HG03521 (cell line): ENCODE measurements at regions not wholly inside any gene's neighbourhood (a gene's known extent, or its start where the extent isn't known, plus 50 kb on each side); places are given as distances from the start of the nearest gene placed in this dataset.
"Not testable (repeated sequence)": the region's sequence is repeated elsewhere in the genome, so short reads cannot be mapped to it uniquely, and the experiment has no call there.

Experiments used
- ATAC-seq: cut with Tn5 transposase; IDR thresholded peaks from one replicate; pipeline ENCODE4 v1.9.1; 2021; ENCODE audit warnings: mild to moderate bottlenecking, moderate library complexity; ENCODE audit not compliant: unreplicated experiment

DNA sequence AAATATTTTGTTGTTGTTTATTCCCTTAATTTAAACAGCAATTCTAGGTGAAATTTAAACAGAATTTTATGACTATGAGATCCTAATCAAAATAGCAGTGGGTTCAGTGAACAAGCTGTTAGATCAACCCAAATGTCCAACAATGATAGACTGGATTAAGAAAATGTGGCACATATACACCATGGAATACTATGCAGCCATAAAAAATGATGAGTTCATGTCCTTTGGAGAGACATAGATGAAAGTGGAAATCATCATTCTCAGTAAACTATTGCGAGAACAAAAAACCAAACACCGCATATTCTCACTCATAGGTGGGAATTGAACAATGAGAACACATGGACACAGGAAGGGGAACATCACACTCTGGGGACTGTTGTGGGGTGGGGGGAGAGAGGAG, 407.3 kb upstream of the ADAMTSL1 start:
- ATAC-seq: not testable (repeated sequence)

DNA sequence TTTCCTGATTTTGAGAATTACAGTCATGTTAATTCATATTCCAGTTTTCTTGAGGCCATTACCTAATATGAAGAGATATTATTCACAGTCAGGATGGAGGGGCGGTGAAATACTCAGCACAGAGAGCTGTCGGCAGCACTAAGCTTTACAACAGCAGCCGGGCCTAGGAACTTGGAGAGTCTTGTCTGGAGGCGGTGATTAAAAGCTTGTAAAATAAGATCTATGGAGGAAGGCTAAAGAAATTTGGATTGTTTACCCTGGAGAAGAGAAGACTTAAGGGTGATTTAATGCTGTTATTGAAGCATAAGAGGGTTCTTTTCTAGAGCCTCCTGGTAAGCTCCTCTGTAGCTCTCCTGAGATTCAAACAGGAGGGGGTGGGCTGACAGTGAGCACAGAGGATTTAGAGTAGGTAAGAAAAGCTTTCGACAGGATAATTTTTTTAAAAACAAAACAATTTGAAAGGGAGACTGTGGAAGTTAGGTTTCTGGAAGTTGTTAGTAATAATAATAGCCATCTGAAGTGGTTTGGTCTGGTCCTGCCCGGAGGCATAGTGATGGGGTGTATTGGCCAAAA, 406.3 kb upstream of the ADAMTSL1 start:
- no peak for ATAC-seq

DNA sequence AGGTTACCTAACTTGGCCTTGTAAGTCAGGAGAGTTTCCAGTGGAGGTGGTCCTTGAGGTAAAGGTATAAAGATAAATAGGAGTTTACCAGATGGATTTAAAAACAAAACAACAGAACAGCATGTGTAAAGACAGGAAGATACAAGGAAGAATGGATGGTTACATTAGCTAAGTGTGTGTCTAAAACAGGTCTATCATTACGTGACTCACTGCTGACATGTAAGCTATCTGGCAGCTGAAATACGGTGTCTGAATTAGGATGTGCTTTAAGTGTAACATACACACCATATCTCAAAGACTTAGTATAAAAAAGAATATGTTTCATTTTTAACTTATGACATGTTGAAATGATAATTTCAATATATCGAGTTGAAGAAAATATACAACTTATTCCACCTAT, 405.1 kb upstream of the ADAMTSL1 start:
- no peak for ATAC-seq

DNA sequence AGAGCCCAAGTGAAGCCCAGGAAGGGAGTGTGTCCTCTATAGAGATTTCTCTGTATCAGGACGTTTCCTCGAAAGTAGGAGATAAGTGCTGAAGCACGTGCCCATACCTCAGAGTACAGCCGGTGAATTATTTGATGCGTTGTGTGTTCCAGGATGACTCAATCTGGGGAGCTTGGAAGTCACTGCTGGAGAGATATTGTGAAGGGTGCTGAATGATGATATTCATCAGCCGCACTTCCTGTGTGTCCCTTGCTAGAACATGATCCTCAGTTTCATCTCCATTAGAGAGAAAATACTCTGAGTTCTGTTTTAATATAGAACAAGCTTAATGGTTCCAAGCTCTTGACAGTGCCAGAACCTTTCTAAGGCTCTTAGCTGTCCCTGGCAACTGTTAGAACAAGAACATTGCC, 402.3 kb upstream of the ADAMTSL1 start:
- no peak for ATAC-seq

DNA sequence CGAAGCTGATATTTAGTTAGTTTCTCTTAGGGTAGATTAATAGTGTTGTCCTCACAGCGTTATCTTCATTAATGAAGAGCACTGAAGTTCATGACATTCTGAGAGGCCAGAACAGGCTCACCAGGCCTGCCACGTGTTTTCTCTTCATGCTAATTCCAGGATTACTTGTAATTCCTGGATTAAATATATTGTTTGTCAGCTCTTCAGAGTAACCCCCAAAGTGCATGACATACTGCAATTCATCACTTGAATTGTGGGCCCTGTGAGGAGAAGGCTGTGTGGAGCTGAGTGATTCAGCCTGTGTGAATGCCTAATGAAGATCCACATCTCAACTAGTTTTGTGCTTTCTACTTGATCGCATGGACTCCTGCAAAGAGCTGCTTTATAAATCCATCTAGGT, 401.0 kb upstream of the ADAMTSL1 start:
- ATAC-seq: no peak

DNA sequence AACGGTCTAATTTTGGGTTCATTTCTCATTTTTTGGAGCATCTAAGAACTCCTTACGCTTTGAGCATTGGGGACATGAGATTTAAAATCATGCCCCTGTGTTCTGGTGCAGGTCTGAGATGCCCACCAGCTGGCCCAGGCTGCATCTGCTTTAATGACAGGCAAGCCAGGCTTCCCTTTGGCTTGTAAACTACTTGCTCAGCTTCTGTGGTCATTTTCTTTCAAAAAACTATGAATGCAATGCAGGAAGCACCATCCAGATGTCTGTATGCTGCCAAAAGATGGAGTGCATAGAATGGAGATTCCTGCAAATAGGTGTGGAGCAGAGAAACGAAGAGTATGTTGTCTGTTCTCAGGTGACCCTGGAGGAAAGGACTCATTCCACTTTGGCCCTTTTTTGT, 399.9 kb upstream of the ADAMTSL1 start:
- ATAC-seq: no peak

DNA sequence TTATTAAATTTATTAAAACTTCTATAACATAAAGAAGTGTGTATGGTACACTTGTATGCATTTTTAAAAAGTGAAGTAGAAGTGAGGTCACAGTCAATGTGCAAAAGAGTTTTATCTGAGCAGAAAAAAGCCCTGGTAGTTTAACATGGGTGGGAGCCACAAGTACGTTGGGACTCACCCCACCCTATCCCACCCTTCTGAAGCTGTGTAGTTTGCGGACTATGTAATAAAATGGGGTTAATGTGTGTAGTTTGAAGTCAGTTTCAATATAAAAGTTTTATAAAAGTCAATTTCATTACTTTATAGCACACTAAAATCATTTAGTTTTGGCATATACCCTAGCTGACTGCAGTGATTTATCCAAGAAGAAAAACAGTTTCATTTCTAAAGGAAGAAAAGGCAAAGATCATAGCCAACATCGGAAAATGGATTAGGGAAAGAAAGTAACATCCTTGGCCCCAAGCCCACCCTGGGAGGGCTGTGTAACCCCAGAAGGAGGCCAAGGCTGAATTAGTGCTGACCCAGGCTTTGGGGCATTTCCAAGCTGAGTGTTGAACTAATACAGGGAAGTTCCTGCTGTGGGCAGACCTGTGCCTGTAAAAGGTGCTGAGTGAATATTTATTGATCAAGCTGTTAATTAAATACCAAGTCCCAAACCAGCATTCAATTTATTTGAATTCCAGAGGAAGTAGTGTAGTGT, 398.6 kb upstream of the ADAMTSL1 start:
- ATAC-seq: no peak

DNA sequence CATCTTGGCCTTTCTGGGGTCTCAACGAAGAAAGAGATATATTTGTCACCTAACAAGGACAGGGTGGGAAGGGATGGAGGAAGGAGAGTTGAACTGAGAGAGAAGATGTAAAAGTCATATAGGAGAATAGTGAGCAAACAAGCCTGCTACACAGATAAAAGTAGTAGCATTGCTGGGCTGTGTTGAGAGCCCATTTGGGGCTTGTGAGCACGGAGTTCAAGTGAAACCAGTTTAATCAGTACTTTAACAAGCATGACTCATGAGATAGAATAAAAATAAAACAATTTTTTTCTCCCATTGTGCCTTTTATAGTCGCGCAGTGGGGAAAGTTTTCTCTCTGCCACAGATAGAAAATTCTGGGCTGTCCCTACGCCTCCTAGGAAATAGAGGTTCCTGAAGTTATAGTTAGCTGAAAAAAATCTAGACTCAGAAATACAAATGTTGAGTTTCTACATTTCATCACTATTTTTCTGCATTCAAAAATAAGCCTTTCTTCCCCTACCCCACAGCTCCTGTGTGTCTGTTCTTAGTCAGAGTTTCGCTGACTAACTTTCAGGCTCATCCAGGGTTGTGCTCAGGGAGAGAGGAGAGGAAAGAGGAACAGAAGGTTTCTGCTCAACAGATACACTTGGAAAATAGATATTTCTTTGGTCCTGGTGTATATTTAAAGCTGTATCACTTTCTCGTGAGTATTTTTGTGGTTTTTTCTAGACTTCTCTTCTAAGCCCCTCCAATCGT, 395.8 kb upstream of the ADAMTSL1 start:
- ATAC-seq: no peak

DNA sequence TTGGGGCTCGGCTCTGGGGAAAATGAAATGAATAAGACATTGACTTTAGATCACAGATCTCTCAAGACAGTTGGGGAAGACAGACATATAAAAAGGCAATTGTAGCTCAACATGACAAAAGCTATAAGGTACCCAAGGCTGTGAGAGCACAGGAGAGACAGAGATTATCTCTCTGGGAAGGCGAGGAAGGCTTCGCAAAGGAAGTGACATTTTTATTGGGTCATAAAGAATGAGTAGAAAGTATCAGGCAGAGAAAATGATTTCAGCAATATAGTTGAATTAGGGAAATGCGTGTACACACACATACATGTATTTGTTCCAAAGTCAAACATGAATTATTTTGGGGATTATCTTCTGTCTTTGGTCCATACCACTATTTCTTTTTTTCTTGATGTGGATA, 381.8 kb upstream of the ADAMTSL1 start:
- no peak for ATAC-seq

DNA sequence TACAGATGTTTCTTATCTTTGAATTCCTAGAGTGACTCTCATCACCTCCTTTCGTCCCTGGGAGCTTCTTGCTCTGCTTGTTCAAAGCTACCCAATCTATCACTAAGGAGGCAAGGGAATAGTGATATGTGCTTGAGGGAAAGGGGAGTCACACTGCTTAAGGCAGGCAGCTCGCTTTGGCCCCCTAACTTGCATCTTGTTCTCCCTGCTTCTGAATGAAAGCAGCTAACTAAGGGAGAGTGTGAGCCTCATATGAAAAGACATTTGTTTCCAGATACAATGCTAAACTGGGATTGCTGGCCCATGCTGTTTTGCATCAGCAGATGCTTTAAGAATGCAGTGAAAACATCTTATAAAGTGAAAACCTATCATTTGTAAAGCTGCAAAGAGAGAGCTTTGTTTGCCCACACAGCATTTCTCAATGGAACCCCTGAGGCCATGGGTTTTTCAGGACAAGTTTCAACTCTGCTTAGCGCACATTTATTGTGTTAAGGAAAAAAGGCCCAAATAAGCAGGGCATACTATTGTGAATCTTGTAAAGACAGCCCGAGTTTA, 367.9 kb upstream of the ADAMTSL1 start:
- ATAC-seq: no peak

DNA sequence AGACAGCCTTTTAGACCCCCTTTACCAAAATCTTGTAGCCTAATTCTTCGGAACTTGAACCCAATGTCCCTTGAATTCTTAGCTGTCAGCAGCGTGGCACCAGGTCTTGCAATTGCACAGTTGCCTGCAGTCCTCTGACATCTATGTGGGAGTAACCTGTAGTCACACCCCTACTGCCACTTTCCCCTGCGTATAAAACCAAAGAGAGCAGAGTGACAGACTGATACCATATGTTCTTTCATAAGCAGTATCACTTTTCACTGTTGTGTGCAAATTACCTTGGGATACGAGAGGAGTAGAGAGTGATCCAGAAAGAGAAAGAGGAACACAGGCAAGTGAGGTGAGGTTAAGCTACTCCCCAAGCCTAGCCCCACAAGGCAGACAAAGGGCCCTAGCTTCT, 364.3 kb upstream of the ADAMTSL1 start:
- ATAC-seq: no peak

DNA sequence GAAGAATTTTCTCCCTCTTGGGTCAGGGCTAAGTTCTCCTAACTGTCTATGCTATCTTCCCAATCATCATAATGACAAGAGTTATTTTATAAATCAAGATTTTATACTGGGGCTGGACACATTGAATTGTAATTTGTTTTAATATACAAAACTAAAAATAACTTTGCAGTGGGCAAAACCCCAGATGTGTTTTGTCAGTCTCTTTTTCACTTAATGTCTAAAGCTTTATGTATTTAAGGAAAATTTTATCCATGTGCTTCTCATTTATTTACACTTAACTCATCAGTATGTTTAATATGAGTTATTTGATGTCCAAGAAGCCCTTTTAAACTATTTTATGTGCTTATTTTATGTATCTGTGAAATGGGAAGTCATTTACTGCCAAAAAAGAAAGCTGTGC, 362.8 kb upstream of the ADAMTSL1 start:
- ATAC-seq: no peak

DNA sequence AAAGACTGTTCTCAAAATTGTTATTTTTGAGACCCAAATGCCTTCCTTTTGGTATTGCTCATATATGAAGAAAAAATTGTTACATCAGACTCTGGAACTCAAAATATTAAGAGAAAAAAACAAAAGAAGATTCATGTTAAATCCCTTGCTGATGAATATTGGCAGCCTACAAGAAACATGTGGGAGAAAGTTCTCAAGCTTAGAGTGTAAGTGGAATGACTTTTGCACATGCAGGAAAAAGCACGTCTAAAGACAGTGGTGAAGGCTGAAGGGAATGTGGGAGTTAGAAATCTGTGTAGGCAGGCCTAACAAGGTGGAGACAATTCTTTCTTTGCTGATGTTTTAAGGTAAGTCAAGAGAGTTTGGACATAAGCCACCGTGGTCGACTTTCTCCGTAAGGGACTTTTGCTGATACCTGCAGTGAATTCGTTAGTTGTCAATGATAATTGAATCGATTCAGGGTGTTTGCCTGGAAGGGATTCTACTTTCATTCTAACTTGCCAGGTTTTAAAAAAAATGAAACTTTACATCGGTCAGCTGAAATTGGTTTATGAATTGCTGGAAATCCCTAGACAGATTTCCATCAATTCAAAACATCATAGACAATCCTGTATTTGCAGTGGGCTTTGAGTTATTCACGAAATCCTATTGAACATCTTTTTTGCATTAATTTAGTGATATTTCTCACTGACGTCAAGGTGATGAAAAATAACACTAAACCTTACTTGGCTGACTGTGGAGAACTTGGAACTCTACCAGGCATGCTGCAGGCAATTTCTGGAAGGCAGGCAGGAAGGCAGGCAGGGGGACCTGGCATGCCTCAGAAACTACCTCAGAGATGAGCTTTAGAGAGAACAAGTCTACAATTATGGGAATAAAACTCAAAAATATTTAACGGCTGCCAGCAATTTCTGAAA, 359.1 kb upstream of the ADAMTSL1 start:
- no peak for ATAC-seq

DNA sequence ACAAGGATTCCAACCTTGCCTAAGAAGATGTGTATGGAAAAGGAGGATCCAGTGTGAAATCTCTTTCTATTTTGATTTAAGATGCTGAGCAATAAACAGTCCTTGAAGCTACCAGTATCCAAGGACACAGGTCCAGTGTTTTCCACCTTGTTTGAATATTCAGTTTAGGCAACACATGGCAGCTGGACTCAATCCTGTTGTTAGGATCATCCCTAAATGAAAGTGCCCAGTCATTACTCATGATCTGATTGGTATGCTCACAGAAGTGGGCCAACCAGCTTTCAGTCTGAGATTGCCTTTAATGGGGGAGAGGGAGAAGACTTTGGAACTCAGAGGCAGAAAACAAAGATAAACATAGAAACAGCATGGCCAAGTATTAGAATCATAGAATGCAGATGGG, 355.7 kb upstream of the ADAMTSL1 start:
- no peak for ATAC-seq

DNA sequence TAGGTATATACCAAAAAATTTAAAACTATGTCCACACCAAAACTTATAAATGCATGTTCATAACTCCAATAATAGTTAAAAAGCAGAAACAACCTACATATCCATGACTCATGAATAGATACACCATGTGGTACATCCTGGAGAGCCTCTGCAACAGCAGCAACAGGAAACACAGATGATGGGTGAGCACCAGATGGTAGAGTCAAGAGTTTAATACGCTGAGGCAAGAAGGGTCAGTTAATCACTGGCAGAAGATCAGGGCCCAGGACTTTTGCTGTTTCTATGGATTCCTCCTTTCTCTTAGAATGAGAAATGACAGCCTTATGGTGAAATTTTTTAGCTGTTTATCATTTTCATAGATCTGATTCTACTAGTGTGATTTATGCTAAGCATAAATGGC, 351.8 kb upstream of the ADAMTSL1 start:
- ATAC-seq: no peak

DNA sequence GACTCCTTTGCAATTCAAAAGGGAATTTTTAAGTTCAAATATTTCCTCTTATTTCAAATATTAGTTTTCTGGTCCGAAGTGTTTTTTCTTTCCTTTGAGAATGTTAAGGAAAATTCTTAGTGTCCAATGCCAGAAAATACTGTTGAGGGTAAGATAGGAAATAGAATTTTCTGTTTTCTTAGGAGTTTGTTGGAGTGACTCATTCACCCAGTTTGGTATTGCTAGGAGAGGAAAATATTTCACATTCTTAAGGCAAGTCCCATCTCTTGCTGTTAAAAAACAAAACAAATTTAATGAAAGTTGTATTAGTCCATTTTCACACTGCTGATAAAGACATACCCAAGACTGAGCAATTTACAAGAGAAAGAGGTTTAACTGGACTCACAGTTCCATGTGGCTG, 349.2 kb upstream of the ADAMTSL1 start:
- no peak for ATAC-seq

DNA sequence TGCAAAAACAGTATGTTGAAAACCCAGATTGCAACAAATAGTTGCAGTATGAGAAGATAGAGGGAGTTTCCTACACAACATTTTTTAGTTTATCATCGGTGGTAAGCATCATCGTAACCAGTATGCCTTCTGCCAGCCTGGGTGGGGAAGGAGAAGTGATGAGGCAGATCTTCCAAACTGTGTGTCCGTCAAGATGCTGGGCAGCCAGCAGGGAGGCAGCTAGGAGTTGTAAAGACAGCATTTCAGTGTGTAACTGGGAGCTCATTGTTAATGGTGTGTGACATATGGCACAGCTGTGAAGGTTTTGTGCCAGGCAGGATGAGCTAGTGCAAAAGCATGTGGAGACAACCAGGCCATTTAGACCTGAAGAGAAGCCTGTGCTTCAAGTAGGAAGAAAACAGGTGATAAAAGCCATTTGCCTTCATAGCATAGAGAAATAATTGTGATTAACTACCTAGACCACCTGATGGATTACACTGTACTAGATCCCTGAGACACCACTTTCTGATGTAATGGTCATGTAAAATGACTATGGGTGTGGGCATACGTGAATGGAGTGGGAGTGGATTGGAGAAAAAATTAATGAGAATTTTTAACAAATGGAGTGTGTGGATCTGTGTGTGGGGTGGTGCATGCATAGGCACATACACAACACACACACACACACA, 347.0 kb upstream of the ADAMTSL1 start:
- no peak for ATAC-seq

DNA sequence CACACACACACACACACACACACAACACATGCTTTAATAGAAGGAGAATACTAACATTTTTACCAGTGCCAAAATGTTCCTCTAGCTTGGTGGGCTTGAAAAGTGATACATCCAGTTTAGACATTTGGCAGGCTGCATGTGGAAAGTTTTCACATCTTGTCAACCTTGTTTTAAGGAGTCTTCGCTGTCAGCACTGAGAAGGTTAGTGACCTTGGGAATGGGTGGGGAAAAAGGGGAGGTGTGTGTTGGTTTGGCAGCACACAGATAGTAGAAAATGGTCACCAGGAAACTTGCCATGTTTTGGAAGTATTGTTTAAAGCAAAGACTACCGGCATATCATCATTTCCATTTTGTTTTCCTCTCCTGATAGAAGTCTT, 346.5 kb upstream of the ADAMTSL1 start:
- no peak for ATAC-seq

DNA sequence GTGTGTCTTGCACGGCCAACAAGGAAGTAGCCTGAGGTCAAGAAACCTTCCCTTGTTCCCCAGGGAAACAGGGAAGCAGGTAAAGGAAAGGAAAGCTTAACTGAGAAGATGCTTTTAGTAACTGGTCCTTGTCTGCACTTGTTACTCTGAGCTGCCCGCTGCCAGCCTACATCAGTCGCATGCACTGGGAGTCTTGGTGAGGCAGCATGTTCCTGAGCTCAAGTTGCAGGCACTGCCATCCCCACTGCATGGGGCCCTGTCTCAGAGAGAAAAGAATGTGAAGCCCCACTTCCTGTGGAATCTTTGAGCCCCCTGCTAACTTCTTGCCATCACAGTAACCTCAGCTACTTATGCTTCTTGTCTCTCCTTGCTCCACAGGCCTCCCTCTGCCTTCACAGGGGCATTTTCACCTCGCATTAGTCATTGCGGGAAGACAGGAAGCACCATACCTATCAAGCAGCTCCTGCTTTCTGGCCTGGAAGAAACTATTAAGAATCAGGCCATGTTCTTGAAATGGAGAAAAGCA, 344.1 kb upstream of the ADAMTSL1 start:
- ATAC-seq: no peak

DNA sequence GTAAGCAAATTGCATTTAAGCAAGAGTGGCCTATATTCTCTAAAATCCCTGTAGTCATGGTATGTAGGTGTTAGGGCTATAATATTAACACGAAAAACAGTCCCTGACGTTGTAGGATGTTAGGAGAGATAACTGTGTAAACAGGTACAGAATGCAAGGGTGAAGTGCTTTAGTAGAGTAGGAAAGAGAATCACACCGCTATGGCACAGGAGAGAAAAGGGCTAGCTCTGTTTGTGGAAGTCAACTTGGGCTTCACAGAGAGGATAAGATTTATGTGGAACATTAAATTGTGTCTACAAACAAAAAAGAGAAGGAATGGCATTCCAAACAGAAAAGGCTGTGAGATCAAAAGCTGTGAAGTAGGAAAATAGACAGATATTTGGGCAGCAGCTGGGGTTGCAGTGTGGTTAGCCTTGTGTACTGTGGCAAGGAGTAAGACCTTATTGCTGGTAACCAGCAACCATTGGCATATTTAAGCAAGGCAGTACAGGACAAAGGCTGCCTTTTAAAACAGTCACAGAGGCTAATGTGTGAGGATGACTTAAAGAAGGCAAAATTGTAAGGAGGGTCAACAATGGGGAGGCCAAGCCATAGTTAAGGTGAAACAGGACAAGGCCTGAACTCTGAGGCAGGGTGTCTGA, 337.5 kb upstream of the ADAMTSL1 start:
- no peak for ATAC-seq
